H9 (cell line): ENCODE measurements at regions not wholly inside any gene's neighbourhood (a gene's known extent, or its start where the extent isn't known, plus 50 kb on each side); places are given as distances from the start of the nearest gene placed in this dataset.

ENCODE experiments used
- DNase-seq: peaks from one replicate; pipeline ENCODE4 v3.0.0-alpha.2; 2017
- H2AFZ ChIP-seq: one replicate; pipeline ENCODE4 v1.6.1; 2013; ENCODE audit warnings: mild to moderate bottlenecking, low read length, control low read depth, moderate library complexity
- H2AK5ac ChIP-seq: 2 replicates; pipeline ENCODE4 v1.6.1; 2013; ENCODE audit warnings: low read length, control low read depth, mixed read lengths; ENCODE audit not compliant: insufficient read length
- H2BK120ac ChIP-seq: one replicate; pipeline ENCODE4 v1.6.1; 2013; ENCODE audit warnings: low read depth, mild to moderate bottlenecking, low read length, control low read depth, inconsistent platforms; ENCODE audit not compliant: poor library complexity, severe bottlenecking
- H2BK12ac ChIP-seq: 2 replicates; pipeline ENCODE4 v1.6.1; 2013; ENCODE audit warnings: low read length, control low read depth, mixed read lengths, low read depth; ENCODE audit not compliant: insufficient read length
- H2BK15ac ChIP-seq: 2 replicates; pipeline ENCODE4 v1.6.1; 2013; ENCODE audit warnings: low read depth, low read length, control low read depth
- H2BK20ac ChIP-seq: one replicate; pipeline ENCODE4 v1.6.1; 2013; ENCODE audit warnings: low read depth, mild to moderate bottlenecking, low read length, control low read depth, inconsistent platforms; ENCODE audit not compliant: poor library complexity, severe bottlenecking
- H2BK5ac ChIP-seq: 2 replicates; pipeline ENCODE4 v1.6.1; 2013; ENCODE audit warnings: low read length, control low read depth, mixed read lengths; ENCODE audit not compliant: insufficient read length
- H3K14ac ChIP-seq: 2 replicates; pipeline ENCODE4 v1.6.1; 2013; ENCODE audit warnings: low read length, control low read depth; ENCODE audit not compliant: insufficient read depth
- H3K18ac ChIP-seq: 2 replicates; pipeline ENCODE4 v1.6.1; 2013; ENCODE audit warnings: low read depth, mild to moderate bottlenecking, mixed read lengths, low read length, control low read depth; ENCODE audit not compliant: insufficient read length
- H3K23ac ChIP-seq: 2 replicates; pipeline ENCODE4 v1.6.1; 2013; ENCODE audit warnings: low read length, control low read depth, mixed read lengths, low read depth; ENCODE audit not compliant: insufficient read length
- H3K23me2 ChIP-seq: 2 replicates; pipeline ENCODE4 v1.6.1; 2013; ENCODE audit warnings: low read depth, mild to moderate bottlenecking, mixed read lengths, low read length, control low read depth; ENCODE audit not compliant: insufficient read length, poor library complexity, severe bottlenecking
- H3K27ac ChIP-seq: 2 replicates; pipeline ENCODE4 v1.5.1; 2013; ENCODE audit warnings: low read length, control low read depth, mixed read lengths, low read depth; ENCODE audit not compliant: insufficient read length
- H3K27me3 ChIP-seq: 2 replicates; pipeline ENCODE4 v1.6.1; 2013; ENCODE audit warnings: low read length, control low read depth, inconsistent platforms; ENCODE audit not compliant: insufficient read depth
- H3K4ac ChIP-seq: 2 replicates; pipeline ENCODE4 v1.6.1; 2013; ENCODE audit warnings: low read depth, mild to moderate bottlenecking, control low read depth, inconsistent platforms, low read length, moderate library complexity
- H3K4me1 ChIP-seq: 2 replicates; pipeline ENCODE4 v1.6.1; 2013; ENCODE audit warnings: low read length, control low read depth, inconsistent platforms; ENCODE audit not compliant: insufficient read depth
- H3K4me2 ChIP-seq: 2 replicates; pipeline ENCODE4 v1.6.1; 2013; ENCODE audit warnings: low read length, control low read depth, mixed read lengths; ENCODE audit not compliant: insufficient read length, insufficient read depth
- H3K56ac ChIP-seq: 2 replicates; pipeline ENCODE4 v1.6.1; 2013; ENCODE audit warnings: low read depth, mild to moderate bottlenecking, mixed read lengths, low read length, control low read depth; ENCODE audit not compliant: insufficient read length
- H3K79me1 ChIP-seq: 2 replicates; pipeline ENCODE4 v1.6.1; 2013; ENCODE audit warnings: low read depth, mild to moderate bottlenecking, moderate library complexity, low read length, control low read depth, inconsistent platforms; ENCODE audit not compliant: insufficient read depth, poor library complexity, severe bottlenecking
- H3K79me2 ChIP-seq: 2 replicates; pipeline ENCODE4 v1.6.1; 2013; ENCODE audit warnings: low read length, control low read depth, inconsistent platforms; ENCODE audit not compliant: insufficient read depth
- H3K9ac ChIP-seq: 2 replicates; pipeline ENCODE4 v1.6.1; 2013; ENCODE audit warnings: low read length, control low read depth, mixed read lengths; ENCODE audit not compliant: insufficient read length; ENCODE audit errors: extremely low read depth
- H3K9me3 ChIP-seq: one replicate; pipeline ENCODE4 v1.6.1; 2013; ENCODE audit warnings: low read depth, low read length, inconsistent platforms; ENCODE audit not compliant: control insufficient read depth
- H3T11ph ChIP-seq: one replicate; pipeline ENCODE4 v1.6.1; 2013; ENCODE audit warnings: mild to moderate bottlenecking, low read length, control low read depth, inconsistent platforms
- H4K20me1 ChIP-seq: one replicate; pipeline ENCODE4 v1.6.1; 2013; ENCODE audit not compliant: control insufficient read depth, insufficient read length, insufficient read depth
- H4K5ac ChIP-seq: 2 replicates; pipeline ENCODE4 v1.6.1; 2013; ENCODE audit warnings: low read depth, mild to moderate bottlenecking, mixed read lengths, low read length, control low read depth; ENCODE audit not compliant: insufficient read length
- H4K8ac ChIP-seq: replicated peaks from 2 replicates; pipeline ENCODE4 v1.6.1; 2013; ENCODE audit warnings: low read length, control low read depth, mixed read lengths, low read depth; ENCODE audit not compliant: insufficient read length
- H4K91ac ChIP-seq: 2 replicates; pipeline ENCODE4 v1.6.1; 2013; ENCODE audit warnings: low read depth, mild to moderate bottlenecking, moderate library complexity, mixed read lengths, low read length, control low read depth; ENCODE audit not compliant: insufficient read length
- H3K27ac Mint-ChIP-seq, 3 experiments: 2 replicates in 2 of 3; 3 replicates in 1 of 3; pipeline ENCODE4 v1.8.0; 2020 to 2021; ENCODE audit warnings: mixed read lengths in 3 of 3, mild to moderate bottlenecking in 1 of 3, moderate library complexity in 1 of 3
- H3K27me3 Mint-ChIP-seq: 2 replicates; pipeline ENCODE4 v1.8.0; 2021; ENCODE audit warnings: low read depth, mild to moderate bottlenecking, moderate library complexity, mixed read lengths
- H3K36me3 Mint-ChIP-seq, 3 experiments: 2 replicates in 2 of 3; 3 replicates in 1 of 3; pipeline ENCODE4 v1.8.0; 2020 to 2021; ENCODE audit warnings: low read depth in 3 of 3, mixed read lengths in 3 of 3; ENCODE audit not compliant: insufficient read depth in 1 of 3
- H3K4me1 Mint-ChIP-seq, 2 experiments: 2 replicates each; pipeline ENCODE4 v1.8.0; 2020; ENCODE audit warnings: mixed read lengths in 2 of 2
- H3K4me3 Mint-ChIP-seq, 2 experiments: 2 replicates in 1 of 2; 3 replicates in 1 of 2; pipeline ENCODE4 v1.8.0; 2020 to 2021; ENCODE audit warnings: mild to moderate bottlenecking in 2 of 2, mixed read lengths in 2 of 2, moderate library complexity in 1 of 2
- H3K9me3 Mint-ChIP-seq, 2 experiments: 2 replicates in 1 of 2; 3 replicates in 1 of 2; pipeline ENCODE4 v1.8.0; 2020; ENCODE audit warnings: mild to moderate bottlenecking in 2 of 2, mixed read lengths in 2 of 2, moderate library complexity in 1 of 2
- WGBS: extraction: QIAGEN DNeasy Blood & Tissue Kit; methylation state at CpG from one replicate; pipeline ENCODE4 v1.1.7; 2013; ENCODE audit warnings: missing lambda C conversion rate, low lambda C conversion rate, mixed read lengths; ENCODE audit not compliant: insufficient read length; ENCODE audit errors: extremely low coverage; 5-methylcytosine and 5-hydroxymethylcytosine counted together
- TF ChIP-seq, protein P1 (sequence below): fragments of 200-600 bp; sonication (generic); conservative IDR thresholded peaks from 3 replicates; pipeline ENCODE4 v1.8.0; 2021; ENCODE audit warnings: antibody characterized with exemption, mild to moderate bottlenecking

DNA sequence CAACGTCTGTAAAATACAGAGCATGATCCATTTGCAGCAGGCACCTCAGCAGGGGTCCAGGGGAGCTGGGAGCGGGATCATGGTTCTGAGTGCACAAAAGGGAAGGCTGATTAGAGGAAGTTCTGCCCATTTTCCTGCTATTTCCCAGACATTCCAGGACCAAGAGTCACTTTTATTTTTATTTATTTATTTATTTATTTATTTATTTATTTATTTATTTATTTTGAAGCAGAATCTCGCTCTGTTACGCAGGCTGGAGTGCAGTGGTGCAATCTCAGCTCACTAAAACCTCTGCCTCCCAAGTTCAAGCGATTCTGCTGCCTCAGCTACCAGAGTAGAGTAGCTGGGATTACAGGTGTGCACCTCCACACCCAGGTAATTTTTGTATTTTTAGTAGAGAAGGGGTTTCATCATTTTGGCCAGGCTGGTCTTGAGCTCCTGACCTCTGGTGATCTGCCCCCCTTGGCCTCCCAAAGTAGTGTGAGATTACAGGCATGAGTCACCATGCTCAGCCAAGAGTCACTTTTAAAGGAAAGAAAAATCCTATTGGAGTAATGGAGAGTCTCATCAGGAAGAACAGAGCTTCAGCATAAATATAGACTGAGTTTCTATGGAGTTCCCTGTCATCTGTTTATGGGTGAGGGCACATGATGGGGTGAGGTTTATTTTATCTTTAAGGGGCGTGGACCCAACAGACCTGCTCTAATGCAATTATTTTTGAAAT, 355.2 kb downstream of the HAPSTR1 start:
- Mint-ChIP-seq H3K36me3 (no peaks in the 10 kb centered on the region), H3K4me1 (peaks cover 46% of the 10 kb centered on the region in 2 experiments), H3K9me3 (peaks cover 0 to 3% of the 10 kb centered on the region in 2 experiments; a peak in 1 of 5 replicates), H3K27ac (no peak overlapping the region; a peak in 1 of 7 replicates), H3K4me3 (no peak overlapping the region), H3K27me3 (no peaks in the 10 kb centered on the region)
- DNase-seq, result no peak
- Histone ChIP-seq H2AK5ac (no peak overlapping the region), H3K4ac (no peak overlapping the region), H3K27me3 (no peaks in the 10 kb centered on the region), H3K56ac (no peak overlapping the region), H2BK12ac (no peak overlapping the region), H2AFZ (no peak overlapping the region), H3K4me2 (no peak overlapping the region), H4K91ac (no peak overlapping the region), H3K79me1 (no peaks in the 10 kb centered on the region), H3K79me2 (no peaks in the 10 kb centered on the region), H2BK20ac (no peak overlapping the region), H3K9ac (no peak overlapping the region), H2BK15ac (no peak overlapping the region), H2BK120ac (no peak overlapping the region), H3K9me3 (no peaks in the 10 kb centered on the region), H3K23ac (no peak overlapping the region), H2BK5ac (no peak overlapping the region), H3K4me1 (peaks cover 17% of the 10 kb centered on the region), H4K5ac (no peak overlapping the region), H3K14ac (no peak overlapping the region), H3T11ph (no peak overlapping the region), H3K27ac (no peak overlapping the region), H4K20me1 (no peaks in the 10 kb centered on the region), H3K23me2 (no peaks in the 10 kb centered on the region), H4K8ac (no peak overlapping the region), H3K18ac (no peak overlapping the region)
- TF ChIP-seq, protein P1, sequence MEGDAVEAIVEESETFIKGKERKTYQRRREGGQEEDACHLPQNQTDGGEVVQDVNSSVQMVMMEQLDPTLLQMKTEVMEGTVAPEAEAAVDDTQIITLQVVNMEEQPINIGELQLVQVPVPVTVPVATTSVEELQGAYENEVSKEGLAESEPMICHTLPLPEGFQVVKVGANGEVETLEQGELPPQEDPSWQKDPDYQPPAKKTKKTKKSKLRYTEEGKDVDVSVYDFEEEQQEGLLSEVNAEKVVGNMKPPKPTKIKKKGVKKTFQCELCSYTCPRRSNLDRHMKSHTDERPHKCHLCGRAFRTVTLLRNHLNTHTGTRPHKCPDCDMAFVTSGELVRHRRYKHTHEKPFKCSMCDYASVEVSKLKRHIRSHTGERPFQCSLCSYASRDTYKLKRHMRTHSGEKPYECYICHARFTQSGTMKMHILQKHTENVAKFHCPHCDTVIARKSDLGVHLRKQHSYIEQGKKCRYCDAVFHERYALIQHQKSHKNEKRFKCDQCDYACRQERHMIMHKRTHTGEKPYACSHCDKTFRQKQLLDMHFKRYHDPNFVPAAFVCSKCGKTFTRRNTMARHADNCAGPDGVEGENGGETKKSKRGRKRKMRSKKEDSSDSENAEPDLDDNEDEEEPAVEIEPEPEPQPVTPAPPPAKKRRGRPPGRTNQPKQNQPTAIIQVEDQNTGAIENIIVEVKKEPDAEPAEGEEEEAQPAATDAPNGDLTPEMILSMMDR, result no peak
- WGBS, result no CpG with 5 or more reads among the region's 6 CpGs
